NCI-H187 (cell line): ENCODE measurements at regions not wholly inside any gene's neighbourhood (a gene's known extent, or its start where the extent isn't known, plus 50 kb on each side); places are given as distances from the start of the nearest gene placed in this dataset.
"Not testable (repeated sequence)": the region's sequence is repeated elsewhere in the genome, so short reads cannot be mapped to it uniquely, and the experiment has no call there.

Experiments used
- DNase-seq, 2 experiments: peaks; one replicate each; lab custom pipeline; 2025; lab: John Stamatoyannopoulos, UW

DNA sequence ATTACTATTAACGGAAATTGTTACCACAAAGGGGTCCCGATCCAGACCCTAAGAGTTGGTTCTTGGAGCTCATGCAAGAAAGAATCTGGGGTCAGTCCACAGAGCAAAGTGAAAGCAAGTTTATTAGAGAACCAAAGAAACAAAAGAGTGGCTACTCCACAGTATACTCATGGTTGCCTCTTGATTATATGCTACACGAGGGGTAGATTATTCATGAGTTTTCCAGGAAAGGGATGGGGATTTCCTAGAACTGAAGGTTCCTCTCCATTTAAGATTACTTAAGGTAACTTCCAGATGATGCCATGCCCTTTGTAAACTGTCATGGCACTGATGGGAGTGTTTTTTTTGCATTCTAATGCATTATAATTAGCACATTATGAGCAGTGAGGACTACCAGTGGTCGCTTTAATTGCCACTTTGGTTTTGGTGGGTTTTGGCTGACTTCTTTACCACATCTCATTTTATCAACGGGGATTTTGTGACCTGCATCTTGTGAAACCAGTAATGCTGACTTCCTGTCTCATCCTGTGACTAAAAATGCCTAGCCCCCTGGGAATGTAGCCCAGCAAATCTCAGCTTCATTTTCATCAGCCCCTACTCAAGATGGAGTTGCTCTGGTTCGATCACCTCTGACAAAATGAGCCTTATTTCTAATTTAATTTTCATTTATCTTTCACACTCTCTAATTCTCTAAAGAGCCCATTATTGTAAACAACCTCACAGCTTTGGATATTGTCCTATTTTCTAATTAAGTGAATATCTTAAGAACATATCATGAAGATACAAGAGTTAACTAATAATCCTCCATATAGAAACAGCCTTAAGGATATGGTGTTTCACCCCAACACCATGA lies 336.3 kb downstream of the RASEF start:
- no peak for DNase-seq

DNA sequence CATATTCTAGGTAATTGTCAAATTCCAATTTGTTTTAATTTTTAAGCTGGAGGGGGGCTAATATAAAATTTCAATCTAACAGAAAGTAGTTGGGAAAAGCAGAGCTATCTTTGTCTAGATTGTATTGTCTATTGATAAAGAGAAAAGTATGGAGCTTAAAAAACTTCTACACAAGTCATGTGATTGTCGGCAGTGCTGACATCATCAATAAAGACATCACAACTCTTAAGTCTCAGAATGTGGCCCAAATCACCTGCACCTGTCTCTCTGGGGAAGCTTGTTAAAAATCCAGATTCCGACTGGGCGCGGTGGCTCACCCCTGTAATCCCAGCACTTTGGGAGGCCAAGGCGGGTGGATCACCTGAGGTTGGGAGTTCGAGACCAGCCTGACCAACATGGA lies 333.8 kb downstream of the RASEF start:
- DNase-seq, result no peak

DNA sequence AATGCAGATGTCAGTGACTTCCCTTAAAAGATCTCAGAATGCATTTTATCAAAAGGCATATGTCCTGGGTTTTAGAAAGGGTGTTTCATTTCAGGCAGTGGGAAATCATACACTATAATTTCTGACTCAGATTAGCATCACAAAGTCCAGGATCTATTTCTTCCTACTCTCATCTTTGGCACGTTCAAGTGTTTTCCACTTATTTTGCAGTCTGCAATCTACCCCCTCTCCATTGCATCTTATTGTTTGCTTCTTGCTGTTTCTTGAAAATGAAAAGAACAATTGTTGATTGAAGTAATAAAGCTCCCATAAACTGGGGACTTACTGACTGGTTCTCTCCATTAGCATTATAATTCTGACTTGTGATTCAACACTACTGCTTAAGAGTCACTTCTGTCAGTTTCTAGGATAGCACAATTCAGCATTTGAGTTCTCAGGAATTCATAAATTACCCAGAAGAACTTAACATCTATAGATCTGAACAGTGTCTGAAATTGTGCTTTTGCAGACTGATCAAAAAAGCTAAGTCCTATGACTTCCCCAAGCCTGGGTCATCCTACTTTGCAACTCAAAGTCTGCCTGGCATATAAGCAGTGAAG lies 332.9 kb downstream of the RASEF start:
- no peak for DNase-seq

DNA sequence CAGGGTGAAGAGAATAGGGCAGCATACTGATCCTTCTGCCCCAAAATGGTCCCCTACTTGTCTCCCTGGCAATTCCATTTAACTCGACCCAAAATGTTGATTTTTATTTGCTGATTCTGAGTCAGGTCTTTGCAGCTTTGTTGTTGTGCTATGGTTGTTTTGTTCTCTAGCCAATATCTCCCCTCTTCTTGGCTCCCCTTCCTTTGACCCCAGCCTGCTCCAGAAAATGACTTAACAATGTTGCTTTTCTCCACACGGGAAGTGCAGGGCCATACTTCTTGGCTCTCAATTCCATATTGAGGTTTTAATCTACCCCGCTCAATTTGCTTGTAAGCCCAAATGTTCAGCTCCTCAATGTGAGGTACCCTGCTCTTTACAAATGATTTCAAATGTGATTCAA lies 330.0 kb downstream of the RASEF start:
- no peak for DNase-seq

DNA sequence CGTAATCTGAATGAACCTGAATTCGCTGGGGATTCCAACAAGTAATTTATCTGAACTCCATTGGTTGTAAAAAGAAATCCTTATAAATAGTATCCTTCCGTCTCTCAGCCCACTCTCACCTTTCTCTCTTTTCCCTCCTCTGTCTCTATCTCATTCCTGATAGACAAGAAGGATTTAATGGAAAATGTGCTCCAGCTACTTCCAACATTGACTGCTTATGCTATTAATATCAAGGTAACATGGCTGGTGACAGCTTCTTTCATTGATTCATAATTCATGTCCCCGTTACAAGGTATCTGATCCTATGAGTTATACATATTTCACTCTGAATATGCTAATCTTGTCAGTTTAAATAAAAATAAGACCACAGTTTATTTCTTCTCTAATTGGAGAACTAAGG lies 326.8 kb downstream of the RASEF start:
- DNase-seq, result no peak

DNA sequence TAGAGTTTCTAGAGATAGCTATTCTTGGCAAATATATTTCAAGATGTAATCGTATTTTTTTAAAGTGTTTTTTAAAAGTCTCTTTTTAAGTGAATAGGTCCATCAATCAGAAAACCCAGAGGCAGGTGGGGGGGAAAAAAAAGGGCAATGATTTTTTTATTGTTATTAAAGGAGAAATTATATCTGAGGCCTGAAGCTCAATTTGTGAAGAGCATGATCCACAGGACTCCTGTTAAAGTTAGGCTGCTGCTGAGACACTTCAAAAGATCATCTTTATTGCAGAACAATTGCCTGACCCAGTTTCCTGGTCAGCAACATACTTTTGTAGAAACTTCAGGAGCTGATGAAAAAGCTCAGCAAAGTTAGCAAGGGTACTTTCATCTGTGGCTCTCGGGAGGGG lies 326.2 kb downstream of the RASEF start:
- DNase-seq, result no peak

DNA sequence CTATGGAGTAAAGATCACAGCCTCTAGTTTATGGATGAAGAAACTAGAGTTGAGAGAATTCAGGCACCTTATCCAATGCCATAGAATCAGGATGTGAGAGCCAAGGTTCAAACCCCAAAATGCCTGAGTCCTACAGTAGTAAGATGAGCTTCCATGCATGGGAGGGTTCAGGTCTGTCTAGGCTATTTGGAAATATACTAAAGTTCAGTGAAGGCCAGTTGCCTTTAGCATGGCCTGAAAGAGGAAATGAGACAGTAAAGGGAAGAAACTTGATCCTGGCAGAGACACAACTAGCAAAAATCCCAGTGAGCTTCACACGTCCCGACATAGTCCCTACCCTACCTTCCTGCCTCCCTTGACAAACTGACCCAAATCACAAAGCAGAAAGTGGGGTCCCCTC lies 317.0 kb downstream of the RASEF start:
- DNase-seq, result no peak

DNA sequence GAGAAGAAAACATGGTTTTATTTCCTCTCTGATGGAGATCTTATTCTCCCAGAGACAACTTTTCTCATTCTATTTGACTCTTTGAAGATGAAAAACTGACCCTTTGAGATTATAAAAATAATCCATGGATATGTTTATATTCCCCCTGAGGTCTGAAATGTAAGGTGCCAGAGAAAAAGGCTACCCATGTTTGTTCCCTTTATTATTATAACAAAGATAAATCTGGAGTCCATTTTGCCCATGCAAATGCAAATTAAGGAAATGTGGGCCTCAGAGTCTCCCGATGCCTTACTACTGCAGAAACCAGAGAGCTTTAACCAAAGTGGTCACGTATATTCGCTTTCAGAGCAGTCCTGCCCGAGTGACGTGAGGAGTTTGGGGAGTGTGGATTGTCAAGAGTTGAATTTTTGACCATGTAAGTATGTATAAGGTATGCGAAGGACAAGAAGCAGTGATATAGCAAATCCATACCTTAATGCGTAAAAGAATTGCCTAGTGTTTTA lies 312.5 kb downstream of the RASEF start:
- no peak for DNase-seq

DNA sequence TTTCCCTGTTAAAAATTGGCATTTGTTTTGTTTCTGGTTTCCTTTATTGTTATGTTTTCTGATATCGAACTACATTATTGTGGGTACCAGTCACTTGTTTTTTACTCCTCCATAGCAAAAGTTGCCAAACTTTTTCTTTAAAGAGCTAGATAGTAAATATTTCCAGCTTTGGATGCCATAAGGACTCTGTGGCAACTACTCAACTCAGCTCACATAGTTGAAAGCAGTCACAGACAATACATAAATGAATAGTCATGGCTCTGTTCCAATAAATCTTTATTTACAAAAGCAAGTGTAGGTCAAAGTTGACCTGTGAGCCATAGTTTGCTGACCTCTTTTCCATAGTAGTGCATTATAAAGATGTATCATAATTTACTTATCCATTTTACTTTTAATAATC lies 305.0 kb downstream of the RASEF start:
- no peak for DNase-seq

DNA sequence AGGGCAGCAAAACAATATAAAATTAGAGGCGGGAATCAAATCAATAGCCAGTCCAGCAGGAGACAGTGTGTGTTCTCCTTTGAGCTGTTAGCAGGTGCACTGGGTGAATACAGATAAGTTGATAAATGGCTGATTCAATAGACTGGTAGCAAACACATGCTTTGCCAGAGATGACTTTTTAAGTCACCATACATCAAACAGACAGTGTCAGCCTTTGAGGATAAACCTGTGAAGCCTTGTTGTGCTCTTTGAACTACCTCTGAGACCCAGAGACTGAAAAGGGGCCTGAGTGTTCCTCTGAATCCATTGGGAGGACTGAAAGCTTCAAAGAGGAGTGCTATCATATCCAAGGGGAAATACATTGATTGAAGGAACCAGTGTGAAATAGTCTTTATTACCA lies 301.9 kb downstream of the RASEF start:
- DNase-seq, result no peak

DNA sequence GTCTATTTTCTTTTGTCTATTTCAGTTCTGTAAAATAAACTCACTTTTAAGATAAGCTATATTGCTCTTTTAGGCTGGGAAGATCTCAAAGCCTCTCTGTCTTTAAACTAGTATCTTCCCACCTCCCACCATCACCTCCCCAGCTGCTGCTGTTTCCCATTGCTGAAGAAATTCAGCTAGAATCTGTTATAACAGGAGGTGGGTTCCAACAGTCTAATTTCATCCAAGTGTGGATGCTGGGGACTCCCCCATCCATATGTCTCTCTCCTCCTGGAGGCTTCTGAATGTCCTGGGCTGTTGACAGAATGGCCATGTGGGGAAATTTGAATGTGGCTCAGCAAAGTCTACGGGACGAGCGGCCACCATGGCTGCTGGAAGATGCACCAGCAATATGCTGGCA lies 301.0 kb downstream of the RASEF start:
- no peak for DNase-seq

DNA sequence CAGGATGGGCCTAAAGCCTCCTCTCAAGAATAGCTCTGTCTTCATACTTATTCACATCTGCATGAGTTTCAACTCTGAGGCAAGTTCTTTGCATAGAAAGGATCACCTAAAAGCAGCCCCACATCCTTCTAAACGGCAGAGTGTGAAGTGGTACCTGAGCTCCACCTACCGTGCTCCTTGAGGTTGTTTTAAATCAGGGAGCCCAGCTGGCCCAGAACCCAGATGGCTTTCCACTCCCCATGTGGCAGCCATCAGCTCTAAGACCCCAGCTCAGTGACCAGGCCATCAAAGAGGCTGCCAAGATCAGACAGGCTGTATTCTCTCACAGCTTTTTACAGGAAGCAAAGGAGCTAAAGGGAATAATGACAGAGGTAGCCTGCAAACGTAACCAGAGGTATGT lies 299.3 kb downstream of the RASEF start:
- DNase-seq, result no peak

DNA sequence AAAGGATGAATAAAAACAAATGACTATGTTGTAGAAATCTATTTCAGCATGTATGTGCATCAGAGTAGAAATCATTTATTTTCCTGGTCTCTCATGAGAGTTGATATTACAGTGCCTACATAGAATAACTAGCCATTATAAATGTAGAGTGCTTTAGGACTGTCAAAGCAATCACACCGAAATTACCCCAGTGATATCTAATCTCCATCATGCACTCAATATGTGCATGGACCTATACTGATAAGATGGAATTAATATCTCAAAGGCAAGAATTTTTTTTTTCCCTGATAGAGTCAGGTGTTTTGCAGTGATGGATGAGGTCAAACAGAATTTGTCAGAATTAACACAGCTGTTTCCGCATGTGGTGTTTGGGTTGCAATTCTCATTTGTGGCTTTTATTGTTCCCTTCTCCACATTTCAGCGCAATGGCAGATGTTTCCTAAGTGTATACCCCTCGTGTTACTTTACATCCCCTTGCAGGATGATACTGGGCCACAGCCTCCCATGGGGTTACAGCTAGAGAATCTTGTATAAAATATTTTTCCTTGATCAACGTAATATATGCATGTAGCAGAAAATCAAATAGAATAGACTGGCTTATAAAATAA lies 298.8 kb downstream of the RASEF start:
- no peak for DNase-seq

DNA sequence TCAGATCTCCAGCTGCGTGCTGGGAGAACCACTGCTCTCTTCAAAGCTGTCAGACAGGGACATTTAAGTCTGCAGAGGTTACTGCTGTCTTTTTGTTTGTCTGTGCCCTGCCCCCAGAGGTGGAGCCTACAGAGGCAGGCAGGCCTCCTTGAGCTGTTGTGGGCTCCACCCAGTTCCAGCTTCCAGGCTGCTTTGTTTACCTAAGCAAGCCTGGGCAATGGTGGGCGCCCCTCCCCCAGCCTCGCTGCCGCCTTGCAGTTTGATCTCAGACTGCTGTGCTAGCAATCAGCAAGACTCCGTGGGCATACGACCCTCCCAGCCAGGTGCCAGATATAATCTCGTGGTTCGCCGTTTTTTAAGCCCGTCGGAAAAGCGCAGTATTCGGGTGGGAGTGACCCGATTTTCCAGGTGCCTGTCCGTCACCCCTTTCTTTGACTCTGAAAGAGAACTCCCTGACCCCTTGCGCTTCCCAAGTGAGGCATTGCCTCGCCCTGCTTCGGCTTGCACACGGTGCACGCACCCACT lies 288.2 kb downstream of the RASEF start:
- not testable (repeated sequence) for DNase-seq

DNA sequence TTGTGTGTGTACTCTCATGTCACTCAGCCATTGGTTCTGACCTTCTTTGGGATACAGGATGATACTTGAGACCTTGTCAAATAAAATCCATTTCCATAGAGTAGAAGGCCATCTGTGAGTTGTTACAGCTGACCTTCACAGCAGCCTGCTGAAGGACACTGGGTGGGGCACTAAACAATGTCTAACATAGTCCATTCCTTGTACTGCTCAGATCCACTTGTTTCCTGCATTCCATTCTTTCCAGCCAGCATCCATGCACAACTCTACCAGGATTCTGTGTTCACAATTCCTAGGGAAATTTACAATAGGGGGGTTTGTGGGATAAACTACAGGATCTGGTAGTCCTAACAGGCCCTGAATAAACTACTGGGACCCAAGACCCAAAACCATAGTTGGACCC lies 286.4 kb downstream of the RASEF start:
- no peak for DNase-seq

DNA sequence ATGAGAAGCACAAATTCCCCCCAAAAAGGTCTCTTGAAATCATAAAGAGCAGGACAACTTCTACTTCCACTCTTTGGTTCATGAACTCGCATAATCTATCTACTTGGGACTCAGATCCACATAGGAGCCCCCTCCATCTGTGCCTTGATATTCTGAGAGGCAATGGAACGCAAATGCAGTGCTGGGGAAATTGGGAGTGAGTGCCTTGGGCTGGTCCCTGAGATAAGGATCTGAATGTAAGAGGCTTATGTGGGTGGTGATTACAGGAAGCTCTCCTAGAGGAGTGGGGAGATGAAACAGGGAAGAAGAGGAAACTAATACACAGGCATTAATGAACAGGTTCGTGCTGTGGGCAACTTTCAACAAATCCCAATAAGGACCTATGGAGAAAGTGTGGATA lies 285.6 kb downstream of the RASEF start:
- DNase-seq, result no peak

DNA sequence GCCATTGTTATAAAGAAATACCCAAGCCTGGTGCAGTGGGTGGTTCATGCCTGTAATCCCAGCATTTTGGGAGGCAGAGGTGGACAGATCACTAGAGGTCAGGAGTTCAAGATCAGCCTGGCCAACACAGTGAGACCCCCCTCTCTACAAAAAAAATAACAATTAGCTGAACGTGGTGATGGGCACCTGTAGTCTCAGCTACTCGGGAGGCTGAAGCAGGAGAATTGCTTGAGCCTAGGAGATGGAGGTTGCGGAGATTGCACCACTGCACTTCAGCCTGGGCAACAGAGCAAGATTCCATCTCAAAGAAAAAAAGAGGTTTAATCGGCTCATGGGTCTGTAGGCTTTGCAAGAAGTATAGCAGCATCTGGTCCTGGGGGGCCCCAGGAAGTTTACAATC lies 284.0 kb downstream of the RASEF start:
- not testable (repeated sequence) for DNase-seq

DNA sequence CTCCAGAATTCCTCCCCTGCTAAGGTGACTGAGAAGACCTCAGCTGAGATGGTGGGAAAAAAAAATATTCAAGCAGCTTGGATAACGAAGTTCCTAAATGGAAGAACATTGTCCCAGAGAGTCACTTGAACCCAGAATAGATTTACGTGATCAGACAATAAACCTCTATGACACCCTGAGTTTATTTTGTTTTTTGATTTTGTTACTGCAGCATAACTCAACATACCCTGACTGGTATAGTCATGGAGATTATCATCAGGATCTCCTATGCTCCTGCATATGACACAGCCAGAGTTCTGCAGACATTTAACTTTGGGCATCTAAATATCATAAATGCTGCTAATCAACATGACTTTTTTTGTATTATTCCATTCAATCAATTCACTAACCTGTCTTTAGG lies 282.9 kb downstream of the RASEF start:
- no peak for DNase-seq

DNA sequence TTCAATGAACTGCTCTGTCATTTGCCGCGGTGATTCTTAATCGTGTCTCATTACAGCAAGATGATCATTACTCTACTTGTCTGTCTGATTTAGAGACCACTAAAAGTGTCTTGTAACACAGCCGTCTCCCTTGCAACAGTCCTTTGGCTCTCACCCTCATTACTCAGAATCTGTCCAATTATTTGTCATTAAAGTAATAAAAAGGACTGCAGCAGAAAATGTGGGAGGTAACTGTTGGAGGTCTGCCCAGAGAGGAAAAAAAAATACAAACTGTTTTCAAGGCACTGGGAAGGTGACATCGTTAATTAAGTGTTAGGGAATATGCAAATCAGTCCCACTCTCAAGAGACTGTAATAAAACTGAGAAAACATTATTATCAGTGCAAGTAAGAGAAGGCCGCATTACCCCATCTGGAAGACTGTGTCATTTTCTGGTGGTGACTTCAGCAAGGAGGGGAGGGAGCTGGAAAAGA lies 281.0 kb downstream of the RASEF start:
- no peak for DNase-seq

DNA sequence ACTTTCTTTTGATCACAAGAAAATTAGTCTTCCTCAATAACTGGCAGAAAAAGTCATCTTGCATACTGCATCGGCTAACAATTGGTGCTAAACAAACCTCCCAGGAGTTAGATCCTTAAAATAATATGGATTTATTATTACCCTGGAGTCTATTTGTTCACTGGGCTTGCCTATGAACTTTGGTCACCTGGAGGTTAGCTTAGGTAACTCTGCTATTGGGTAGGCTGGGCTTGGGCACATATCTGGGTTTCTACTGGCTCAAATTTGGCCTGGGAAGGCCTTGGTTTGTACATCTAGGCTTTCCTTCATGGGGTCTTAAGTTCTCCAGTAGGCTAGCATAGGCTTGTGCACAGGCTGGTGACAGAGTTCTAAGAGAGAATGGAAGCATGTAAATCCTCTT lies 279.9 kb downstream of the RASEF start:
- DNase-seq, result no peak

DNA sequence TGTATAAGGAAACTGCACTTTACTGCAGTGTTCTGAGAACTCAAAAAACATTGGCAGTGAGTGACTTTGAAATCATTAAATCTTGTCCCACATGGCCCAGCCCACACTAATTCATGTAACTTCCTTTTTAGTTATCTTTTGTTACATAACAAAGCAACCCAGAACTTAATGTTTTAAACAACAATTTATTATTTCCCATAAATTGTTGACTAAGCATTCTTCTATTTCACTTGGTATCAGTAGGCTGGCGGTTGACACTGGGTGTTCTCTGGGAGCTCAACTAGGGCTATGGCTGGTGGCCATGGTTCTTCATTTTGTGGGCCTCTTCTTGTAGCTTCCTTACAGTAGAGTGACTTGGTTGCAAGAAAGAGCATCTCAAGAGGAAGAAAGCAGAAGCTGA lies 278.4 kb downstream of the RASEF start:
- DNase-seq, result no peak

DNA sequence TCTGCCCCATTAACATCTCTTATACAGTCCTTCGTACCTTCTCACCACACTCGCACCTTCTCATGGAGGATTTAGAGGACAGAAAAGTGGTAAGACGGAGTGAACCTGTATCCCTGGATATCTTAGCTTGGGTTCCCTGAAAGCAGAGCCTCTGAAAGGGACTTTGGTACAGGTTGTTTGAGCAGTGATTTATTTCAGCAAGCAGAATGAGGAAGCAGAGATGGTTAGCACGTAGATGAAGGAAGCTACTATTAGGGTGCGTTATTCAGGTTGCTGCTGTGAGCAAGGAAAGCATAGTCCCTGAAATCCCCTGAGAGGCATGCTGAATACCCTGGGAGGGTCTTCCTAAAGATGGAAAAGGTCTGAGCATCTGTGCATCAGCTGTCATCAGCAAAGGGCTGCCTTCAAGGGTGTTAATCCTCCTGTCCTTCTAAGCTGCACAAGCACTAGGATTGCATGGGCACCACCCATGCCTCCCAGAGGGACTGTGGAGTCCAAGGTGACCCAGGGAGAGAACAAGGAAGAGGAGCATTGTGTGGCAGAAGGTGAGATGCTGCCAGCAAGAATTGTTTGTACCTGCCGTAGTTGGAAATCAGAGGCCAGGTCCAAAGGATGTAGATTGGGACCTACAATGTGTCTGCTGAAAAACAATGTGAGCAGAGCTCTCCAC lies 273.7 kb downstream of the RASEF start:
- no peak for DNase-seq
